Activated CD8-positive, alpha-beta memory T cell treated with anti-CD3 and anti-CD28 coated beads, Interleukin-2, amount 50 U/mL, for 24 hours (primary cell): ENCODE measurements at regions not wholly inside any gene's neighbourhood (a gene's known extent, or its start where the extent isn't known, plus 50 kb on each side); places are given as distances from the start of the nearest gene placed in this dataset.

ENCODE experiments used
- DNase-seq: peaks from one replicate; pipeline ENCODE4 v3.0.0-alpha.2; 2020; ENCODE audit errors: extremely low read depth

GRCh38 chr9:118187408-118187807 is 483.2 kb downstream of the TLR4 start:
- no peak for DNase-seq

- no peak for DNase-seq
Observed at GRCh38 chr9:118189615-118190014, 485.4 kb downstream of the TLR4 start.

GRCh38 chr9:118192807-118193206 is 488.6 kb downstream of the TLR4 start:
- no peak for DNase-seq

GRCh38 chr9:118209343-118209742 is 505.1 kb downstream of the TLR4 start:
- no peak for DNase-seq

GRCh38 chr9:118215549-118215948 is 511.3 kb downstream of the TLR4 start:
- DNase-seq = no peak

- no peak for DNase-seq
Observed at GRCh38 chr9:118222375-118222774, 518.2 kb downstream of the TLR4 start.

- no peak for DNase-seq
Observed at GRCh38 chr9:118223111-118223510, 518.9 kb downstream of the TLR4 start.

GRCh38 chr9:118230329-118230728 is 526.1 kb downstream of the TLR4 start:
- no peak for DNase-seq

- no peak for DNase-seq
Observed at GRCh38 chr9:118236625-118237024, 532.4 kb downstream of the TLR4 start.

- no peak for DNase-seq
Observed at GRCh38 chr9:118238139-118238538, 533.9 kb downstream of the TLR4 start.

- no peak for DNase-seq
Observed at GRCh38 chr9:118252027-118252426, 547.8 kb downstream of the TLR4 start.

GRCh38 chr9:118262191-118262590 is 558.0 kb downstream of the TLR4 start:
- DNase-seq = no peak

- no peak for DNase-seq
Observed at GRCh38 chr9:118263949-118264348, 559.7 kb downstream of the TLR4 start.

GRCh38 chr9:118268046-118268445 is 563.8 kb downstream of the TLR4 start:
- DNase-seq = no peak

- DNase-seq = no peak
Observed at GRCh38 chr9:118269623-118270022, 565.4 kb downstream of the TLR4 start.

GRCh38 chr9:118271331-118271730 is 567.1 kb downstream of the TLR4 start:
- DNase-seq = no peak

- DNase-seq = no peak
Observed at GRCh38 chr9:118271936-118272335, 567.7 kb downstream of the TLR4 start.

- no peak for DNase-seq
Observed at GRCh38 chr9:118273048-118273447, 568.8 kb downstream of the TLR4 start.

- no peak for DNase-seq
Observed at GRCh38 chr9:118276784-118277183, 572.6 kb downstream of the TLR4 start.

GRCh38 chr9:118281772-118282171 is 577.6 kb downstream of the TLR4 start:
- no peak for DNase-seq

GRCh38 chr9:118283488-118283887 is 579.3 kb downstream of the TLR4 start:
- no peak for DNase-seq

GRCh38 chr9:118290116-118290515 is 585.9 kb downstream of the TLR4 start:
- no peak for DNase-seq

GRCh38 chr9:118295413-118295812 is 591.2 kb downstream of the TLR4 start:
- DNase-seq = no peak

GRCh38 chr9:118302721-118303120 is 598.5 kb downstream of the TLR4 start:
- DNase-seq = no peak

- no peak for DNase-seq
Observed at GRCh38 chr9:118303216-118303615, 599.0 kb downstream of the TLR4 start.
